Gastrocnemius medialis (tissue), 4 donors: ENCODE measurements at regions not wholly inside any gene's neighbourhood (a gene's known extent, or its start where the extent isn't known, plus 50 kb on each side); places are given as distances from the start of the nearest gene placed in this dataset.

Source experiments
- CTCF ChIP-seq, 5 experiments: fragments of 450-650 bp in 3 of 5; fragments of 200-600 bp in 2 of 5; sonication (generic) in 2 of 5; IDR thresholded peaks in 4 of 5; conservative IDR thresholded peaks in 1 of 5; 1 replicate in 4 of 5; 2 replicates in 1 of 5; pipeline ENCODE4 v1.5.1; 2016 to 2019; ENCODE audit warnings: antibody characterized with exemption in 5 of 5, mild to moderate bottlenecking in 3 of 5, moderate library complexity in 3 of 5
- POLR2A ChIP-seq, 2 donors: fragments of 450-650 bp; IDR thresholded peaks; one replicate each; pipeline ENCODE4 v1.6.1; 2017; ENCODE audit warnings: antibody characterized with exemption in 2 of 2, mild to moderate bottlenecking in 2 of 2, moderate library complexity in 2 of 2

GRCh38 chr4:123930996-123931395 is 534.4 kb downstream of the SPRY1 start:
- TF ChIP-seq CTCF (IDR thresholded peaks at IDR 0.05 in 4 of 5, conservative IDR thresholded peaks at IDR 0.05 in 1 of 5) = no peak
- TF ChIP-seq POLR2A (IDR thresholded peaks at IDR 0.05) = no peak
